Endothelial cell of umbilical vein (primary cell): ENCODE measurements at regions not wholly inside any gene's neighbourhood (a gene's known extent, or its start where the extent isn't known, plus 50 kb on each side); places are given as distances from the start of the nearest gene placed in this dataset.

Experiments used
- BruUV-seq: library from RNA; stranded (reverse); fragments of 400-500 nt; replicated peaks from 2 replicates; lab custom pipeline; 2021; lab: Mats Ljungman, UMichigan
- CTCF ChIA-PET: fragments of 300-600, 350-600 bp; sonication (Branson Sonifier 250); formaldehyde crosslinking; loops from one replicate; lab custom pipeline; 2021; ENCODE audit warnings: antibody characterized with exemption, inconsistent platforms; lab: Charles Lee
- POLR2A ChIA-PET: fragments of 300-600, 350-600 bp; sonication (Branson Sonifier 250); formaldehyde crosslinking; loops from one replicate; lab custom pipeline; 2021; ENCODE audit warnings: antibody characterized with exemption, inconsistent platforms; lab: Charles Lee
- DNase-seq: peaks from one replicate; pipeline ENCODE4 v3.0.0-alpha.2; 2011; ENCODE audit warnings: low read depth, low spot score
- FAIRE-seq: peaks from 2 replicates; lab custom pipeline; 2011; peaks lifted over from hg19 to GRCh38; lab: Jason Lieb, UNC
- H2AFZ ChIP-seq: 2 replicates; pipeline ENCODE4 v1.6.0; 2012; ENCODE audit warnings: low read depth, low read length, control low read depth, inconsistent platforms
- H3K27ac ChIP-seq: 2 replicates; pipeline ENCODE4 v1.5.1; 2011; ENCODE audit warnings: low read depth, mild to moderate bottlenecking, control low read depth, low read length, moderate library complexity; ENCODE audit not compliant: insufficient read depth
- H3K27me3 ChIP-seq, 2 experiments: 2 replicates each; pipeline versions ENCODE4 v1.6.0 to v1.6.1; 2011; ENCODE audit warnings: low read length in 2 of 2, mixed read lengths in 1 of 2; ENCODE audit not compliant: control insufficient read depth in 2 of 2, insufficient read depth in 2 of 2
- H3K36me3 ChIP-seq, 2 experiments: 2 replicates in 1 of 2; 3 replicates in 1 of 2; pipeline ENCODE4 v1.5.1; 2011; ENCODE audit warnings: low read length in 2 of 2, mild to moderate bottlenecking in 1 of 2, moderate library complexity in 1 of 2; ENCODE audit not compliant: control insufficient read depth in 2 of 2, insufficient read depth in 2 of 2; ENCODE audit errors: extremely low read depth in 1 of 2
- H3K4me1 ChIP-seq: 3 replicates; pipeline ENCODE4 v1.5.1; 2011; ENCODE audit warnings: mild to moderate bottlenecking, low read length; ENCODE audit not compliant: control insufficient read depth, insufficient read depth; ENCODE audit errors: extremely low read depth
- H3K4me2 ChIP-seq: 2 replicates; pipeline ENCODE4 v1.6.1; 2011; ENCODE audit warnings: low read length, control low read depth, mixed read lengths; ENCODE audit not compliant: insufficient read depth
- H3K4me3 ChIP-seq, 3 experiments: fragments of 200-600 bp in 1 of 3; sonication (generic), shearing (Covaris generic) in 1 of 3; replicated peaks in 1 of 3; 2 replicates each; pipeline ENCODE4 v1.5.1; 2011 to 2016; ENCODE audit warnings: control low read depth in 3 of 3, low read length in 3 of 3, mild to moderate bottlenecking in 2 of 3, inconsistent platforms in 1 of 3, low read depth in 1 of 3, moderate library complexity in 1 of 3; ENCODE audit not compliant: insufficient read depth in 1 of 3
- H3K79me2 ChIP-seq: 2 replicates; pipeline ENCODE4 v1.6.0; 2012; ENCODE audit warnings: low read length, inconsistent platforms; ENCODE audit not compliant: control insufficient read depth, insufficient read depth
- H3K9ac ChIP-seq: replicated peaks from 2 replicates; pipeline ENCODE3; 2011; ENCODE audit warnings: low read length, control low read depth; ENCODE audit not compliant: insufficient read depth; ENCODE audit errors: extremely low read depth
- H3K9me1 ChIP-seq: replicated peaks from 3 replicates; pipeline ENCODE4 v1.6.0; 2011; ENCODE audit warnings: mild to moderate bottlenecking, low read length; ENCODE audit not compliant: control insufficient read depth, insufficient read depth; ENCODE audit errors: extremely low read depth
- H3K9me3 ChIP-seq: replicated peaks from 2 replicates; pipeline ENCODE4 v1.5.1; 2012; ENCODE audit warnings: low read length, inconsistent platforms; ENCODE audit not compliant: control insufficient read depth, insufficient read depth
- H4K20me1 ChIP-seq: replicated peaks from 2 replicates; pipeline ENCODE3; 2011; ENCODE audit warnings: mild to moderate bottlenecking, low read length; ENCODE audit not compliant: control insufficient read depth, insufficient read depth; ENCODE audit errors: extremely low read depth
- FOS ChIP-seq: IDR thresholded peaks from 2 replicates; pipeline ENCODE4 v1.6.1; 2011; ENCODE audit warnings: mild to moderate bottlenecking, low read length, moderate library complexity, borderline replicate concordance; ENCODE audit not compliant: insufficient read depth
- MAX ChIP-seq: IDR thresholded peaks from 2 replicates; pipeline ENCODE4 v1.6.1; 2011; ENCODE audit not compliant: insufficient read depth, insufficient read length
- POLR2A ChIP-seq: IDR thresholded peaks from 2 replicates; pipeline ENCODE4 v1.6.1; 2012; ENCODE audit warnings: low read depth, mild to moderate bottlenecking, control low read depth, low read length
- dilution Hi-C: fragments of 300-500 bp; cut with MboI; formaldehyde crosslinking; loops from one replicate; pipeline ENCODE4 v1.15.0; 2019; ENCODE audit warnings: low sequenced_read_pairs; ENCODE audit not compliant: extremely low pct_ligation_motif_present
- intact Hi-C: fragments of 100-400 bp; cut with micrococcal nuclease; formaldehyde crosslinking; loops from one replicate; pipeline ENCODE4 v1.10.0; 2022

- Histone ChIP-seq H3K9ac (no peak overlapping the region), H3K9me1 (no peaks in the 10 kb centered on the region), H3K36me3 (no peaks in the 10 kb centered on the region), H2AFZ (no peak overlapping the region), H3K79me2 (no peaks in the 10 kb centered on the region), H3K4me3 (no peak overlapping the region), H3K4me1 (peaks cover 16% of the 10 kb centered on the region), H3K27me3 (no peaks in the 10 kb centered on the region), H3K9me3 (no peaks in the 10 kb centered on the region), H4K20me1 (no peaks in the 10 kb centered on the region), H3K27ac (no peak overlapping the region), H3K4me2 (no peak overlapping the region)
- TF ChIP-seq POLR2A (no peak), FOS (no peak)
- POLR2A ChIA-PET, result no interaction called here
- CTCF ChIA-PET, result interaction anchor here (1.0 to 1.7 kb wide), 4 partner anchors 12 to 90 kb away, joined by 3 to 6 read pairs (median 4); no protein-coding TSS in a partner anchor
- dilution Hi-C loops, result no loop called here
- DNase-seq (no peak), FAIRE-seq (no peak)
- intact Hi-C loops, result no loop called here
- BruUV-seq, result no TSS peak
Observed at GRCh38 chr3:184461219-184461618, 81.4 kb downstream of the CHRD start.

- ChIA-PET CTCF (interaction anchor here (0.7 to 6.2 kb wide), 14 partner anchors 17 to 532 kb away, joined by 3 to 198 read pairs (median 4); partner anchors contain the start of gene THPO), POLR2A (no interaction called here)
- Histone ChIP-seq H3K27ac (no peak overlapping the region), H3K4me1 (peaks cover 4% of the 10 kb centered on the region), H3K79me2 (no peaks in the 10 kb centered on the region), H3K4me3 (no peak overlapping the region), H3K9me3 (no peaks in the 10 kb centered on the region), H3K9ac (no peak overlapping the region), H3K36me3 (no peaks in the 10 kb centered on the region), H2AFZ (peak overlapping the region; percentile 63), H3K4me2 (no peak overlapping the region), H4K20me1 (no peaks in the 10 kb centered on the region), H3K27me3 (peaks cover 0 to 4% of the 10 kb centered on the region in 2 experiments), H3K9me1 (no peaks in the 10 kb centered on the region)
- FAIRE-seq (no peak), DNase-seq (no peak)
- BruUV-seq, result no TSS peak
- dilution Hi-C loops (no loop called here), intact Hi-C loops (no loop called here)
- no peak for TF ChIP-seq MAX
Observed at GRCh38 chr3:184465883-184466412, 86.1 kb downstream of the CHRD start.
